HepG2 (cell line): ENCODE measurements at regions not wholly inside any gene's neighbourhood (a gene's known extent, or its start where the extent isn't known, plus 50 kb on each side); places are given as distances from the start of the nearest gene placed in this dataset.

ENCODE experiments used
- AKAP8 ChIP-seq: sonication (generic); formaldehyde crosslinking; IDR thresholded peaks from 2 replicates; pipeline ENCODE4 v1.5.1; 2020; ENCODE audit warnings: mild to moderate bottlenecking, missing genetic modification reagents
- ATF3 ChIP-seq: sonication (generic); formaldehyde crosslinking; IDR thresholded peaks from 2 replicates; pipeline ENCODE4 v1.4.0; 2020; ENCODE audit warnings: missing genetic modification reagents
- CTCF ChIP-seq: sonication (generic); formaldehyde crosslinking; IDR thresholded peaks from 2 replicates; pipeline ENCODE4 v1.5.0; 2020; ENCODE audit warnings: mild to moderate bottlenecking, missing genetic modification reagents, moderate library complexity
- GTF2F1 ChIP-seq: fragments of 150-350 bp; IDR thresholded peaks from 2 replicates; pipeline ENCODE4 v1.6.1; 2014; ENCODE audit warnings: low read length
- SP1 ChIP-seq, 2 experiments: fragments of 450-650 bp in 1 of 2; sonication (generic) in 1 of 2; formaldehyde crosslinking in 1 of 2; IDR thresholded peaks; 2 replicates each; pipeline versions ENCODE4 v1.4.0 to v1.6.1; 2016 to 2020; ENCODE audit warnings: missing genetic modification reagents in 1 of 2
- ZBTB2 ChIP-seq: sonication (generic); formaldehyde crosslinking; IDR thresholded peaks from 2 replicates; pipeline ENCODE4 v1.8.0; 2022; ENCODE audit warnings: low read depth, missing genetic modification reagents
- ZBTB33 ChIP-seq: sonication (generic); formaldehyde crosslinking; IDR thresholded peaks from 2 replicates; pipeline ENCODE4 v1.4.0; 2020; ENCODE audit warnings: missing genetic modification reagents
- ZKSCAN8 ChIP-seq: IDR thresholded peaks from 2 replicates; pipeline ENCODE4 v1.6.1; 2016; ENCODE audit warnings: borderline replicate concordance, missing genetic modification reagents, missing compliant biosample characterization
- ZNF780A ChIP-seq: sonication (generic); formaldehyde crosslinking; IDR thresholded peaks from 2 replicates; pipeline ENCODE4 v1.8.0; 2022; ENCODE audit warnings: mild to moderate bottlenecking, missing genetic modification reagents, moderate library complexity

- TF ChIP-seq ZKSCAN8 (CRISPR knock-in tag) (no peak), ATF3 (CRISPR knock-in tag) (no peak), CTCF (CRISPR knock-in tag) (no peak), ZNF780A (CRISPR knock-in tag) (no peak), ZBTB33 (CRISPR knock-in tag) (no peak), GTF2F1 (no peak), AKAP8 (CRISPR knock-in tag) (no peak), ZBTB2 (CRISPR knock-in tag) (no peak), SP1 (IDR thresholded peaks at IDR 0.05) (no peak), SP1 (CRISPR knock-in tag; IDR thresholded peaks at IDR 0.05) (no peak)
Measured at GRCh38 chrY:17318631-17319030, 561.4 kb downstream of the CDY2B start.
